Psoas muscle (tissue), 7 donors: ENCODE measurements at regions not wholly inside any gene's neighbourhood (a gene's known extent, or its start where the extent isn't known, plus 50 kb on each side); places are given as distances from the start of the nearest gene placed in this dataset.

Experiments
- ATAC-seq, 4 donors: fragments of 200-7000 bp; cut with Tn5 transposase; one replicate each; pipeline ENCODE4 v1.9.1; 2020; ENCODE audit warnings: moderate library complexity in 3 of 4, mild to moderate bottlenecking in 2 of 4
- DNase-seq, 2 donors: peaks; one replicate each; pipeline ENCODE4 v3.0.0-alpha.2; 2020
- H3K27ac ChIP-seq: fragments of 200-600 bp; one replicate; pipeline ENCODE4 v1.8.0; 2022
- H3K27me3 ChIP-seq, 3 donors: fragments of 200-600 bp in 1 of 3; one replicate each; pipeline versions ENCODE4 v1.6.1 to v1.8.0; 2013 to 2022; ENCODE audit warnings: low read length in 2 of 3, mild to moderate bottlenecking in 2 of 3, moderate library complexity in 1 of 3; ENCODE audit not compliant: insufficient read depth in 3 of 3
- H3K36me3 ChIP-seq, 2 donors: fragments of 200-600 bp in 1 of 2; one replicate each; pipeline versions ENCODE4 v1.6.1 to v1.8.0; 2013 to 2022; ENCODE audit warnings: low read depth in 1 of 2, mild to moderate bottlenecking in 1 of 2, moderate library complexity in 1 of 2; ENCODE audit not compliant: insufficient read depth in 1 of 2
- H3K4me1 ChIP-seq: fragments of 200-600 bp; one replicate; pipeline ENCODE4 v1.8.0; 2022
- H3K4me3 ChIP-seq: fragments of 200-600 bp; one replicate; pipeline ENCODE4 v1.8.0; 2022; ENCODE audit warnings: mild to moderate bottlenecking
- H3K9me3 ChIP-seq: fragments of 200-600 bp; one replicate; pipeline ENCODE4 v1.8.0; 2022
- WGBS, 3 donors: extraction: QIAGEN DNeasy Blood & Tissue Kit; methylation state at CpG; one replicate each; pipeline versions ENCODE4 v1.1.6 to v1.1.7; 2013; 5-methylcytosine and 5-hydroxymethylcytosine counted together
- intact Hi-C, 2 donors: fragments of 100-400 bp; cut with DNase I; formaldehyde crosslinking; loops; one replicate each; pipeline versions ENCODE4 v1.11.0 to v1.14.2; 2022
- TF ChIP-seq, protein P1 (sequence below): fragments of 200-600 bp; IDR thresholded peaks from one replicate; pipeline ENCODE4 v1.8.0; 2022; ENCODE audit warnings: antibody characterized with exemption
- donor health status: healthy with polysubstance abuse.
- donor health status: DM: no; HTN: no; CAD: no; lungs with moderate emphysema.
- donor health status: Bipolar disorder and iron deficiency.
- donor health status: healthy.
- donor health status: DM: yes; HTN: yes; CAD: no.
- donor health status: DM: no; HTN: no; CAD: no.
- donor health status: DM: yes; HTN: yes; CAD: no.

DNA sequence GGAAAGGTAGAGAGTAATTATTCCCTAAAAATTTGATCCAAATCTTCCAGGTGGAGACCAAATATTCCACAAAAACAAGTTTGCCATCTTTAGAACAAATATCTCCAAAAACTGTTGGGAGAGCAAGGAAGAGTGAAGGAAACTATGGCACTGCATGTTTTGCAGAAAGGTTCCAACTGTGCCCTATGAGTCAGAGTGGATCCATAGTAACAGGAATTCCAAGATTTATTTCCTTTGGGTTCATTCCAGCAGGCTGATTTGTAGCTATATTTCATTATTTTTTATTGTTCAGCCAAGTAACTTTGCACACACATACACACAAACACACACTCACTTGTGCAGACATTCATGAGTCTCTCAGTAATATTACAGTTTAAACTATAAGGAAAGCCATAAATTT is 459.7 kb upstream of the EPHA6 start:
- no peak overlapping the region for H3K4me3 ChIP-seq
- H3K9me3 ChIP-seq: no peaks in the 10 kb centered on the region
- H3K4me1 ChIP-seq: no peaks in the 10 kb centered on the region
- H3K27me3 ChIP-seq: no peaks in the 10 kb centered on the region
- intact Hi-C loops: no loop called here
- H3K36me3 ChIP-seq: no peaks in the 10 kb centered on the region
- DNase-seq (no peak), ATAC-seq (no peak)
- no peak overlapping the region for H3K27ac ChIP-seq
- TF ChIP-seq, protein P1, sequence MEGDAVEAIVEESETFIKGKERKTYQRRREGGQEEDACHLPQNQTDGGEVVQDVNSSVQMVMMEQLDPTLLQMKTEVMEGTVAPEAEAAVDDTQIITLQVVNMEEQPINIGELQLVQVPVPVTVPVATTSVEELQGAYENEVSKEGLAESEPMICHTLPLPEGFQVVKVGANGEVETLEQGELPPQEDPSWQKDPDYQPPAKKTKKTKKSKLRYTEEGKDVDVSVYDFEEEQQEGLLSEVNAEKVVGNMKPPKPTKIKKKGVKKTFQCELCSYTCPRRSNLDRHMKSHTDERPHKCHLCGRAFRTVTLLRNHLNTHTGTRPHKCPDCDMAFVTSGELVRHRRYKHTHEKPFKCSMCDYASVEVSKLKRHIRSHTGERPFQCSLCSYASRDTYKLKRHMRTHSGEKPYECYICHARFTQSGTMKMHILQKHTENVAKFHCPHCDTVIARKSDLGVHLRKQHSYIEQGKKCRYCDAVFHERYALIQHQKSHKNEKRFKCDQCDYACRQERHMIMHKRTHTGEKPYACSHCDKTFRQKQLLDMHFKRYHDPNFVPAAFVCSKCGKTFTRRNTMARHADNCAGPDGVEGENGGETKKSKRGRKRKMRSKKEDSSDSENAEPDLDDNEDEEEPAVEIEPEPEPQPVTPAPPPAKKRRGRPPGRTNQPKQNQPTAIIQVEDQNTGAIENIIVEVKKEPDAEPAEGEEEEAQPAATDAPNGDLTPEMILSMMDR: no peak

DNA sequence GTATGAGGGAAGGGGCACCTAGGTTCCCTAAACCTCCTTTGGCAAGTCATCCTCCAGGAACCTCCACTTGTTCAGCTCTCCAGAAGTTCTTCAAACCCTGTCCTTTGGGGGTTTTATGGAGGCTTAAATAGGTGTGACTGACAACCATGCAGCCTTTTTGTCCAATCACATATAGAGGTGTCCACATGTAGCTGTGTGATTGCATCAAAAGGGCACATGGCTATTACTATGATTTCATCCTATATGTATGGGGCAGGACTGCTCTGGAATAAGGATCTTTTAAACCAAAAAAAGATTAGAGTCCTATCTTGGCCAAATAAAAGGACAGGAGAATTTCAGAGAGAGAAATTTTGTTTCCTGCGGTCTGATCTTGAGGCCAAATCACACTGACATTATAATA is 453.2 kb upstream of the EPHA6 start:
- intact Hi-C loops: no loop called here
- no peak for DNase-seq
- TF ChIP-seq, protein P1: no peak
- Histone ChIP-seq H3K27ac (no peak overlapping the region), H3K36me3 (no peaks in the 10 kb centered on the region), H3K4me3 (no peak overlapping the region), H3K9me3 (no peaks in the 10 kb centered on the region), H3K27me3 (no peaks in the 10 kb centered on the region), H3K4me1 (no peaks in the 10 kb centered on the region)
- no peak for ATAC-seq
- WGBS, 3 donors: 82 to 91% (median 86%) methylated on average over 1 of the region's 1 CpG

DNA sequence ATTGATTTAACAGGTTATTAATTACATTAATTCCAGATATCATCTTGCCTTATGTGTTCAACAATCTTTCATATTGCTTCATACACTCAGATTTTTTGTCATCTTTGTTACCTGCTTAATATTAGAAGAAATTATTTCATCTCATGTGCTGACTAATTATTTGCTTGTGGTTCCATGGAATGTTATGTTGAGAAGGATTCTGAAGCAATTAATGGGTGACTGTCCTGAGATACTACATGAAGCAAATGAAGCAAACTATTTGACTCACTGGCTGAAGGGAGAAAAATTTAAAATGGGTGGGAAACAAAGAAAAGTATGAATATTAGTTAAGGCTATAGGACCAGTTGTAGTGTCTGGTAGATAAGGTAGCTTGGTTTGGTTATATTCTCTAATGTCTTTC is 443.8 kb upstream of the EPHA6 start:
- intact Hi-C loops: no loop called here
- no peaks in the 10 kb centered on the region for H3K36me3 ChIP-seq
- ATAC-seq: no peak

DNA sequence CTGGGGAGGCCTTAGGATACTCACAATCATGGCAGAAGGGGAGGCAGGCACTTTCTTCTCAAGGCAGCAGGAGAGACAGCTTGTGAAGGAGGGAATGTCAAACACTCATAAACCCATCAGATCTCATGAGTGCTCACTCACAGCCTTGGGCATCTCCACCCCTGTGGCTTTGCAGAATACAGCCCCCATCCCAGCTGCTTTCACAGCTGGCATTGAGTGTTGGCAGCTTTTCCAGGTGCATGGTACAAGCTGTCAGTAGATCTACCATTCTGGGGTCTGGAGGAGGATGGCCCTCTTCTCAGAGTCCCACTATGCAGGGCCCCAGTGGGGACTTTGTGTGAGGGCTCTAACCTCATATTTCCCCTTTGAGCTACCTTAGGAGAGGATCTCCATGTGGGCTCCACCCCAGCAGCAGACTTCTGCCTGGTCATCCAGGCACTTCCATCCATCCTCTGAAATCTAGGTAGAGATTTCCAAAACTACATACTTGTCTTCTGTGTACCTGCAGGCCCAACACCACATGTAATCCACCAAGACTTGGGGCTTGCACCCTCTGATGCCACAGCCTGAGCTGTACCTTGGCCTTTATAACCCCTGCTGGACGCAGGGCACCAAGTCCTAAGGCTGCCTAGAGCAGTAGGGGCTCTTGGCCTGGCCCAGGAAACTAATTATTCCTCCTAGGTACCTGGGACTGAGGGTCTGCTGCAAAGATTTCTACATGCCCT is 404.2 kb upstream of the EPHA6 start:
- TF ChIP-seq, protein P1: no peak
- intact Hi-C loops: no loop called here
- 56 to 71% (median 67%) methylated on average over 1 of the region's 1 CpG for WGBS, 3 donors

More for the DNA sequence above, 443.8 kb upstream of the EPHA6 start:
- Histone ChIP-seq H3K4me1 (no peaks in the 10 kb centered on the region), H3K4me3 (no peak overlapping the region), H3K27ac (no peak overlapping the region), H3K9me3 (no peaks in the 10 kb centered on the region), H3K27me3 (no peaks in the 10 kb centered on the region)
- TF ChIP-seq, protein P1: no peak
- DNase-seq: no peak

More for the DNA sequence above, 404.2 kb upstream of the EPHA6 start:
- DNase-seq (no peak), ATAC-seq (no peak)
- Histone ChIP-seq H3K27me3 (no peaks in the 10 kb centered on the region), H3K36me3 (no peaks in the 10 kb centered on the region), H3K4me1 (no peaks in the 10 kb centered on the region), H3K9me3 (no peaks in the 10 kb centered on the region), H3K4me3 (no peak overlapping the region), H3K27ac (no peak overlapping the region)
